ENCODE measurements at regions not wholly inside any gene's neighbourhood (a gene's known extent, or its start where the extent isn't known, plus 50 kb on each side); places are given as distances from the start of the nearest gene placed in this dataset.
A peak's percentile ranks its signal among the peaks of the same experiment; 100 is the strongest.
"Not testable (repeated sequence)": the region's sequence is repeated elsewhere in the genome, so short reads cannot be mapped to it uniquely, and the experiment has no call there.

- TF ChIP-seq GATA1 (IDR thresholded peaks at IDR 0.05; ENCODE audit: low read depth, low read length): no peak
- TF ChIP-seq POLR2A (IDR thresholded peaks at IDR 0.05; ENCODE audit: low read length): no peak
- DNase-seq: no peak
Measured at GRCh38 chr1:236343246-236343870, 50.7 kb upstream of the EDARADD start.

DNA sequence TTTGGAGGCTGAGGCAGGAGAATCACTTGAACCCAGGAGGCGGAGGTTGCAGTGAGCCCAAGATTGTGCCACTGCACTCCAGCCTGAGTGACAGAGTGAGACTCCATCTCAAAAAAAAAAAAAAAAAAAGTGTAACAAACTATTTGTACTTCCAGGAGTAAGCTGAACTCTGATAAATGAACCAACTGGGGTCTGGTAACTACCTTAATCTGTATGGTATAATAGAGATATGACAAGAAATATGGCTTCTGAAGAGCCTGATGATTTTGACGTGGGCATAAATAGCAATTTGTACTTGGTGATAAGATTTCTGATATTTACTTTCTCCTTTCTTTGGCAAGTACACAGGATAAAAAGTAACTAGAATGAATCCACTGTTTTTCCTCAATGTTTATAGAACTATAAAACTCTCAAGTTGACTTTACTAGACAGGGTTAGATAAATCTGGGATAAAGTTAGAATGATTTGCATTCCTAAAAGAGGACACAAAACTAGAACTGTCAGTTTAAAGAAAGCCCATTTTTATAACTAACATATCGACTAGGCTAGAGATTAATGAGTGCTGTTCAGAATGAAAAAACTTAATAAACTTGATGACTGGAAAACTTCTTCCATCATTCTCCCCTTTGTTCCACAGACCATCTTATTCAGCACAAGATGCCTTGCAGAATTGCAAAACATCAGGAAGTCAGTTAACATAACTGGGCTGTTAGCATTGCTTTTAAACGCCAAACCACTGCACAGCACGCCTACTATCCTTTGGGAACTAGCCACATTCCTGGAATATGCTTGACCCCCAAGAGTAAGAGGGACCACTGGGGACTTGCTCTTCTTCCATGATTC is 51.5 kb upstream of the EDARADD start:
- DNase-seq: peak in 1 of 2 experiments; percentile 35
- no peak for TF ChIP-seq POLR2A (IDR thresholded peaks at IDR 0.05; ENCODE audit: low read length)

GRCh38 chr1:236341298-236341697 is 52.8 kb upstream of the EDARADD start:
- TF ChIP-seq POLR2A (IDR thresholded peaks at IDR 0.05; ENCODE audit: low read length) (no peak), GATA1 (IDR thresholded peaks at IDR 0.05; ENCODE audit: low read depth, low read length) (no peak)
- no peak for DNase-seq

DNA sequence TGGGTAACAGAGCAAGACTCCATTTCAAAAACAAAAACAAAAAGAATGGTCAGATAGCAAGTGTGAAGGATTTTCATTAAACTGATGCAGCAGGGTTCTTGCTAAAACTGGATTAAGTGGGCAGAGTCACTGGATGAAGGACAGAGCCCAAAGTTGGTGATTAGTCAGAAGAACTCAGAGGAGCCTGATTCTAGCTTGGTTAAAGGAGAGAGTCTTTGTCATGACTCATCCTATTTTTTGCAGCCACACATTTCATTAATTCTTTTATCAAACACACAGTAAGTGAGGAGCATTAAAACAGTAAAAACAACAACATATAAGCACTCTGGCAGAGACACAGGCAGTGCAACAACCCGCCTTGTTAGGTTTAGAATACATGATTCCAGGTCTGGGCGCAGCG is 56.0 kb upstream of the EDARADD start:
- TF ChIP-seq GATA1 (IDR thresholded peaks at IDR 0.05; ENCODE audit: low read depth, low read length): no peak
- TF ChIP-seq POLR2A (IDR thresholded peaks at IDR 0.05; ENCODE audit: low read length): no peak

GRCh38 chr1:236336084-236336483 is 54.3 kb upstream of the ERO1B start:
- no peak for DNase-seq
- no peak for TF ChIP-seq POLR2A (IDR thresholded peaks at IDR 0.05; ENCODE audit: low read length)
- TF ChIP-seq GATA1 (IDR thresholded peaks at IDR 0.05; ENCODE audit: low read depth, low read length): no peak

More for the DNA sequence above, 56.0 kb upstream of the EDARADD start:
- DNase-seq: no peak

- not testable (repeated sequence) for DNase-seq
Measured at GRCh38 chr1:236335633-236336032, 53.9 kb upstream of the ERO1B start.

GRCh38 chr1:236334893-236335545 is 53.3 kb upstream of the ERO1B start:
- TF ChIP-seq GATA1 (IDR thresholded peaks at IDR 0.05; ENCODE audit: low read depth, low read length) (no peak), POLR2A (IDR thresholded peaks at IDR 0.05; ENCODE audit: low read length) (no peak)
- DNase-seq: no peak

DNA sequence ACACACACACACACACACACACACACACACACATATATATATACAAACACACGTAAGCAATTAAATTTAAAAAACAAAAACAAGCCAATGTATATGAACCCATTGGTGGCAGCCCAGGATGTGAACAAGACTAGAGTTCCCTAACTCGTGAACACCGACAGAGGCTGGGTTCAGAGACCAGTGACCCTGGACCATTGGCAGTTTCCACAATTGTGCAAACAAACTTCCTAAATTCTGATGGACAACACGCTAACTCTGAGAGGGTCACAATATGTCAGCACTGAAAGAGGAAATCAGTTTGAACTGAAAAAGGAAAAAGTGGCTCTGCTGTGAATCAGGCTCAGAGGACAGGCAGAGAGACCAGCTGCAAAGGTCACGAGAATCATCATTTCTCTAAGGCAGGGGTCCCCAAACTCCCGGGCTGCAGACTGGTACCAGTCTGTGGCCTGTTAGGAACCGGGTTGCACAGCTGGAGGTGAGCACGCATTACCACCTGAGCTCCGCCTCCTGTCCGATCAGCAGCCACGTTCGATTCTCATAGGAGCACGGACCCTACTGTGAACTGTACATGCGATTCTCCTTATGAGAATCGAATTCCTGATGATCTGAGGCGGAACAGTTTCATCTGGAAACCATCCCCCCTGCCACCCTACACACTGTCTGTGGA is 50.5 kb upstream of the ERO1B start:
- TF ChIP-seq POLR2A (IDR thresholded peaks at IDR 0.05; ENCODE audit: low read length) (no peak), GATA1 (IDR thresholded peaks at IDR 0.05; ENCODE audit: low read depth, low read length) (no peak)

More for the DNA sequence above, 50.5 kb upstream of the ERO1B start:
- DNase-seq: no peak
